ENCODE measurements at regions not wholly inside any gene's neighbourhood (a gene's known extent, or its start where the extent isn't known, plus 50 kb on each side); places are given as distances from the start of the nearest gene placed in this dataset.

GRCh38 chrX:13115146-13115855 is 70.9 kb upstream of the FAM9C start:
- POLR2A ChIA-PET = interaction anchor here (0.7 to 1.2 kb wide), 2 partner anchors 137 to 139 kb away, joined by 3 to 4 read pairs; no protein-coding TSS in a partner anchor
- no peak overlapping the region for H3K4me3 ChIP-seq
- FAIRE-seq = no peak
- no peak for ATAC-seq
- H3K9me3 ChIP-seq = peaks cover 2% of the 10 kb centered on the region; the same call in 1 of the 3 replicates
- DNase-seq (ENCODE audit: low read depth in 1 of 2, low spot score in 1 of 2) = no peak
- no peak for TF ChIP-seq CBX8 (IDR thresholded peaks at IDR 0.05)
- TF ChIP-seq CBX2 (IDR thresholded peaks at IDR 0.05; ENCODE audit: borderline replicate concordance, low read depth) = no peak
- no peak for TF ChIP-seq HOXA7 (CRISPR knock-in tag; IDR thresholded peaks at IDR 0.05)
- TF ChIP-seq KDM1A (IDR thresholded peaks at IDR 0.05; ENCODE audit: low read depth) = no peak
- TF ChIP-seq ZNF302 (CRISPR knock-in tag; IDR thresholded peaks at IDR 0.05) = no peak
- TF ChIP-seq PBX3 (IDR thresholded peaks at IDR 0.05) = no peak
- TF ChIP-seq ELK1 (IDR thresholded peaks at IDR 0.05; ENCODE audit: low read depth, low read length) = no peak
- no peak for TF ChIP-seq KDM5A (IDR thresholded peaks at IDR 0.05)
- TF ChIP-seq RNF2 (IDR thresholded peaks at IDR 0.05; ENCODE audit: borderline replicate concordance, low read depth) = no peak
- TF ChIP-seq ESRRA (IDR thresholded peaks at IDR 0.05; ENCODE audit: borderline replicate concordance, low read length) = no peak
- TF ChIP-seq PHF8 (IDR thresholded peaks at IDR 0.05; ENCODE audit: borderline replicate concordance, low read depth) = no peak
- peak overlapping the region; percentile 37 to 95; a peak in 4 of 6 replicates for H3K27ac ChIP-seq
- CTCF ChIA-PET = interaction anchor here (2.0 to 2.1 kb wide), 2 partner anchors 169 to 373 kb away, joined by 8 to 9 read pairs; no protein-coding TSS in a partner anchor
- no peak overlapping the region for H3K4me2 ChIP-seq
- H3K4me1 ChIP-seq = peaks cover 43% of the 10 kb centered on the region
- 76% methylated on average over 3 of the region's 3 CpGs for WGBS (ENCODE audit: missing lambda C conversion rate)

GRCh38 chrX:13112499-13112898 is 68.1 kb upstream of the FAM9C start:
- CTCF ChIA-PET = interaction anchor here (0.7 to 2.6 kb wide), 3 partner anchors 106 to 376 kb away, joined by 3 to 10 read pairs (median 7); no protein-coding TSS in a partner anchor
- DNase-seq (ENCODE audit: low read depth in 1 of 2, low spot score in 1 of 2) (no peak), FAIRE-seq (no peak), ATAC-seq (no peak)
- no peak overlapping the region for H3K4me2 ChIP-seq
- WGBS (ENCODE audit: missing lambda C conversion rate) = 90% methylated on average over 1 of the region's 1 CpG
- TF ChIP-seq RAD21 (conservative IDR thresholded peaks at IDR 0.05 in 1 of 2, IDR thresholded peaks at IDR 0.05 in 1 of 2) (no peak), NR3C1 (IDR thresholded peaks at IDR 0.05) (no peak), CBX2 (IDR thresholded peaks at IDR 0.05; ENCODE audit: borderline replicate concordance, low read depth) (no peak), SREBF2 (IDR thresholded peaks at IDR 0.05) (no peak), HOXB5 (CRISPR knock-in tag; IDR thresholded peaks at IDR 0.05) (no peak), POLR2AphosphoS2 (conservative IDR thresholded peaks at IDR 0.05; ENCODE audit: low read length) (no peak), RARB (CRISPR knock-in tag; IDR thresholded peaks at IDR 0.05) (no peak), HDAC2 (IDR thresholded peaks at IDR 0.05) (no peak)
- POLR2A ChIA-PET = interaction anchor here (3.1 kb wide), 1 partner anchor 134 kb away, joined by 39 read pairs; no protein-coding TSS in a partner anchor
- H3K4me3 ChIP-seq = no peak overlapping the region
- peak overlapping the region; percentile 93 to 95 for H3K27ac ChIP-seq
- H3K9me3 ChIP-seq = peaks cover 2% of the 10 kb centered on the region; the same call in 2 of the 3 replicates
- peaks cover 47% of the 10 kb centered on the region for H3K4me1 ChIP-seq

- Histone ChIP-seq H3K27ac (peak overlapping the region; percentile 93 to 95), H3K4me3 (no peak overlapping the region), H3K4me2 (peak overlapping the region; percentile 66), H3K4me1 (peaks cover 47% of the 10 kb centered on the region), H3K9me3 (peaks cover 2% of the 10 kb centered on the region; the same call in 2 of the 3 replicates)
- 2% methylated on average over 10 of the region's 10 CpGs for WGBS (ENCODE audit: missing lambda C conversion rate)
- peak; percentile 96 for ATAC-seq
- POLR2A ChIA-PET = interaction anchor here (0.6 to 3.1 kb wide), 10 partner anchors 9 to 135 kb away, joined by 3 to 39 read pairs (median 4); partner anchors contain the start of gene TMSB4X
- CTCF ChIA-PET = interaction anchor here (1.1 to 2.6 kb wide), 3 partner anchors 12 to 164 kb away, joined by 3 to 10 read pairs (median 4); no protein-coding TSS in a partner anchor
- DNase-seq (ENCODE audit: low read depth in 1 of 2, low spot score in 1 of 2) = peak; percentile 62 to 99
- FAIRE-seq = peak; percentile 100
- TF ChIP-seq RAD21 (conservative IDR thresholded peaks at IDR 0.05 in 1 of 2, IDR thresholded peaks at IDR 0.05 in 1 of 2) (peak; percentile 43 to 80), CHD4 (IDR thresholded peaks at IDR 0.05; ENCODE audit: borderline replicate concordance) (no peak), KDM1A (IDR thresholded peaks at IDR 0.05; ENCODE audit: low read depth) (no peak), ELK1 (IDR thresholded peaks at IDR 0.05; ENCODE audit: low read depth, low read length) (no peak), CEBPB (IDR thresholded peaks at IDR 0.05) (peak; percentile 95 to 97), USF2 (IDR thresholded peaks at IDR 0.05) (no peak), HOXB5 (CRISPR knock-in tag; IDR thresholded peaks at IDR 0.05) (no peak), ZSCAN20 (CRISPR knock-in tag; IDR thresholded peaks at IDR 0.05) (no peak), RARB (CRISPR knock-in tag; IDR thresholded peaks at IDR 0.05) (peak; percentile 87; the same call in 1 of the 2 replicates), JUNB (IDR thresholded peaks at IDR 0.05) (peak; percentile 95), MAX (IDR thresholded peaks at IDR 0.05) (peak; percentile 77; the same call in 1 of the 2 replicates), POLR2A (IDR thresholded peaks at IDR 0.05; ENCODE audit: low read length) (no peak), GATA3 (IDR thresholded peaks at IDR 0.05; ENCODE audit: borderline replicate concordance) (peak; percentile 100), SMC3 (IDR thresholded peaks at IDR 0.05) (peak; percentile 69)
Observed at GRCh38 chrX:13110433-13111324, 66.3 kb upstream of the FAM9C start.
